A549 (cell line): ENCODE measurements at regions not wholly inside any gene's neighbourhood (a gene's known extent, or its start where the extent isn't known, plus 50 kb on each side); places are given as distances from the start of the nearest gene placed in this dataset.

Experiments
- CEBPB ChIP-seq, 2 experiments: fragments of >200 bp in 1 of 2; sonication (Bioruptor Twin) in 1 of 2; formaldehyde crosslinking in 1 of 2; IDR thresholded peaks; 2 replicates each; pipeline ENCODE4 v1.6.1; 2012 to 2016
- CTCF ChIP-seq: fragments of >200 bp; sonication (Bioruptor Twin); formaldehyde crosslinking; IDR thresholded peaks from 3 replicates; pipeline ENCODE4 v1.5.1; 2016
- EHF ChIP-seq: fragments of 250-450 bp; sonication (Bioruptor Pico); IDR thresholded peaks from 2 replicates; pipeline ENCODE4 v1.5.0; 2020; ENCODE audit warnings: mild to moderate bottlenecking
- HOXB5 ChIP-seq: fragments of 250-450 bp; sonication (Bioruptor Pico); IDR thresholded peaks from 2 replicates; pipeline ENCODE4 v1.5.0; 2020; ENCODE audit warnings: mild to moderate bottlenecking, moderate library complexity
- MAX ChIP-seq: IDR thresholded peaks from 2 replicates; pipeline ENCODE4 v1.6.1; 2012
- POLR2A ChIP-seq: IDR thresholded peaks from 2 replicates; pipeline ENCODE4 v1.6.1; 2012; ENCODE audit warnings: mild to moderate bottlenecking, low read length
- REST ChIP-seq: fragments of 200-600 bp; sonication (generic); IDR thresholded peaks from 2 replicates; pipeline ENCODE4 v1.6.1; 2016; ENCODE audit warnings: antibody characterized with exemption, mild to moderate bottlenecking, moderate library complexity
- RFX5 ChIP-seq: fragments of 450-650 bp; IDR thresholded peaks from 2 replicates; pipeline ENCODE4 v1.7.1; 2014; ENCODE audit warnings: antibody characterized with exemption, mild to moderate bottlenecking, moderate library complexity

- TF ChIP-seq MAX (no peak), CTCF (no peak), EHF (CRISPR knock-in tag) (no peak), REST (no peak), POLR2A (no peak), HOXB5 (CRISPR knock-in tag) (no peak), CEBPB (IDR thresholded peaks at IDR 0.05) (no peak), RFX5 (no peak)
Measured at GRCh38 chr4:53779025-53779424, 187.7 kb upstream of the LNX1 start.
